22Rv1 (cell line): ENCODE measurements at regions not wholly inside any gene's neighbourhood (a gene's known extent, or its start where the extent isn't known, plus 50 kb on each side); places are given as distances from the start of the nearest gene placed in this dataset.

ENCODE experiments used
- ZFX ChIP-seq: fragments of 450-650 bp; IDR thresholded peaks from 2 replicates; pipeline ENCODE4 v1.6.1; 2017; ENCODE audit warnings: antibody characterized with exemption, borderline replicate concordance
- TF ChIP-seq, protein P1 (sequence below): fragments of 450-650 bp; IDR thresholded peaks from 2 replicates; pipeline ENCODE4 v1.5.1; 2017; ENCODE audit warnings: mild to moderate bottlenecking

DNA sequence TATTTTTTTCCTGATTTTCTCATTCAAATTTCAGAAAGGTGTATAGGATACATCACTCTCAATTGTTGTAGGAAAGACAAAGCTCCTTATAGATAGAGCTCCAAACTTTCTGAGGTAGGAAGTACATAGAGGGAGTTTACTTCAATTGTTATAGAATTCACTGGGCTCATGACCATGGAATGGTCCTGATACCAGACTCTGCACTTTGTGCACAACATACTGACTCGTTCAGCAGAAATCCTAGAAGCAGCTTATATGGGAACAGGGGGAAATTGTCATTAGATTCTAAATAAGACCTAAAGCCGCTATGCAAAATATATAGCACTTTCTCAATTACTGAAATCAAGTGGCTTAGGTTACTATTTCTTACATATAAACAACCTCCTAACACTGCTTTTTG, 240.5 kb upstream of the TUSC1 start:
- TF ChIP-seq, protein P1, sequence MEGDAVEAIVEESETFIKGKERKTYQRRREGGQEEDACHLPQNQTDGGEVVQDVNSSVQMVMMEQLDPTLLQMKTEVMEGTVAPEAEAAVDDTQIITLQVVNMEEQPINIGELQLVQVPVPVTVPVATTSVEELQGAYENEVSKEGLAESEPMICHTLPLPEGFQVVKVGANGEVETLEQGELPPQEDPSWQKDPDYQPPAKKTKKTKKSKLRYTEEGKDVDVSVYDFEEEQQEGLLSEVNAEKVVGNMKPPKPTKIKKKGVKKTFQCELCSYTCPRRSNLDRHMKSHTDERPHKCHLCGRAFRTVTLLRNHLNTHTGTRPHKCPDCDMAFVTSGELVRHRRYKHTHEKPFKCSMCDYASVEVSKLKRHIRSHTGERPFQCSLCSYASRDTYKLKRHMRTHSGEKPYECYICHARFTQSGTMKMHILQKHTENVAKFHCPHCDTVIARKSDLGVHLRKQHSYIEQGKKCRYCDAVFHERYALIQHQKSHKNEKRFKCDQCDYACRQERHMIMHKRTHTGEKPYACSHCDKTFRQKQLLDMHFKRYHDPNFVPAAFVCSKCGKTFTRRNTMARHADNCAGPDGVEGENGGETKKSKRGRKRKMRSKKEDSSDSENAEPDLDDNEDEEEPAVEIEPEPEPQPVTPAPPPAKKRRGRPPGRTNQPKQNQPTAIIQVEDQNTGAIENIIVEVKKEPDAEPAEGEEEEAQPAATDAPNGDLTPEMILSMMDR, result no peak
- no peak for TF ChIP-seq ZFX
